GM12878 (cell line): ENCODE measurements at regions not wholly inside any gene's neighbourhood (a gene's known extent, or its start where the extent isn't known, plus 50 kb on each side); places are given as distances from the start of the nearest gene placed in this dataset.

Experiments used
- CHD2 ChIP-seq: IDR thresholded peaks from 2 replicates; pipeline ENCODE4 v1.6.1; 2011; ENCODE audit warnings: low read depth, low read length, improper control_type of control experiment, borderline replicate concordance
- CREB1 ChIP-seq: IDR thresholded peaks from 2 replicates; pipeline ENCODE4 v1.6.1; 2012; ENCODE audit warnings: low read depth, mild to moderate bottlenecking, inconsistent platforms
- POLR2AphosphoS5 ChIP-seq: IDR thresholded peaks from 2 replicates; pipeline ENCODE4 v1.6.1; 2011; ENCODE audit warnings: mild to moderate bottlenecking, low read length, inconsistent platforms
- RAD21 ChIP-seq: IDR thresholded peaks from 2 replicates; pipeline ENCODE4 v1.6.1; 2011; ENCODE audit warnings: mild to moderate bottlenecking, low read depth, low read length, moderate library complexity; ENCODE audit not compliant: insufficient read depth
- ZNF217 ChIP-seq: fragments of 450-650 bp; IDR thresholded peaks from 2 replicates; pipeline ENCODE4 v1.6.1; 2017; ENCODE audit warnings: antibody characterized with exemption, mild to moderate bottlenecking
- TF ChIP-seq, protein P1 (sequence below), 3 experiments: IDR thresholded peaks in 2 of 3; conservative IDR thresholded peaks in 1 of 3; 2 replicates each; pipeline ENCODE4 v1.5.1; 2011; ENCODE audit warnings: low read depth in 3 of 3, low read length in 3 of 3, mild to moderate bottlenecking in 3 of 3, control low read depth in 2 of 3, moderate library complexity in 2 of 3, inconsistent platforms in 1 of 3, mixed read lengths in 1 of 3; ENCODE audit not compliant: control insufficient read depth in 2 of 3, insufficient read depth in 1 of 3; ENCODE audit errors: extremely low read depth in 1 of 3
- TF ChIP-seq, protein P2 (sequence below): IDR thresholded peaks from 2 replicates; pipeline ENCODE4 v1.6.1; 2012; ENCODE audit warnings: mild to moderate bottlenecking, low read depth, low read length

GRCh38 chr5:57853929-57854697 lies 371.5 kb upstream of the ACTBL2 start:
- TF ChIP-seq RAD21 (no peak), CREB1 (no peak), CHD2 (no peak), ZNF217 (no peak), POLR2AphosphoS5 (no peak)
- TF ChIP-seq, protein P1, sequence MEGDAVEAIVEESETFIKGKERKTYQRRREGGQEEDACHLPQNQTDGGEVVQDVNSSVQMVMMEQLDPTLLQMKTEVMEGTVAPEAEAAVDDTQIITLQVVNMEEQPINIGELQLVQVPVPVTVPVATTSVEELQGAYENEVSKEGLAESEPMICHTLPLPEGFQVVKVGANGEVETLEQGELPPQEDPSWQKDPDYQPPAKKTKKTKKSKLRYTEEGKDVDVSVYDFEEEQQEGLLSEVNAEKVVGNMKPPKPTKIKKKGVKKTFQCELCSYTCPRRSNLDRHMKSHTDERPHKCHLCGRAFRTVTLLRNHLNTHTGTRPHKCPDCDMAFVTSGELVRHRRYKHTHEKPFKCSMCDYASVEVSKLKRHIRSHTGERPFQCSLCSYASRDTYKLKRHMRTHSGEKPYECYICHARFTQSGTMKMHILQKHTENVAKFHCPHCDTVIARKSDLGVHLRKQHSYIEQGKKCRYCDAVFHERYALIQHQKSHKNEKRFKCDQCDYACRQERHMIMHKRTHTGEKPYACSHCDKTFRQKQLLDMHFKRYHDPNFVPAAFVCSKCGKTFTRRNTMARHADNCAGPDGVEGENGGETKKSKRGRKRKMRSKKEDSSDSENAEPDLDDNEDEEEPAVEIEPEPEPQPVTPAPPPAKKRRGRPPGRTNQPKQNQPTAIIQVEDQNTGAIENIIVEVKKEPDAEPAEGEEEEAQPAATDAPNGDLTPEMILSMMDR (IDR thresholded peaks at IDR 0.05 in 2 of 3, conservative IDR thresholded peaks at IDR 0.05 in 1 of 3; ENCODE audit: control insufficient read depth in 2 of 3, extremely low read depth in 1 of 3, insufficient read depth in 1 of 3, low read depth in 3 of 3, low read length in 3 of 3) = no peak
- TF ChIP-seq, protein P2, sequence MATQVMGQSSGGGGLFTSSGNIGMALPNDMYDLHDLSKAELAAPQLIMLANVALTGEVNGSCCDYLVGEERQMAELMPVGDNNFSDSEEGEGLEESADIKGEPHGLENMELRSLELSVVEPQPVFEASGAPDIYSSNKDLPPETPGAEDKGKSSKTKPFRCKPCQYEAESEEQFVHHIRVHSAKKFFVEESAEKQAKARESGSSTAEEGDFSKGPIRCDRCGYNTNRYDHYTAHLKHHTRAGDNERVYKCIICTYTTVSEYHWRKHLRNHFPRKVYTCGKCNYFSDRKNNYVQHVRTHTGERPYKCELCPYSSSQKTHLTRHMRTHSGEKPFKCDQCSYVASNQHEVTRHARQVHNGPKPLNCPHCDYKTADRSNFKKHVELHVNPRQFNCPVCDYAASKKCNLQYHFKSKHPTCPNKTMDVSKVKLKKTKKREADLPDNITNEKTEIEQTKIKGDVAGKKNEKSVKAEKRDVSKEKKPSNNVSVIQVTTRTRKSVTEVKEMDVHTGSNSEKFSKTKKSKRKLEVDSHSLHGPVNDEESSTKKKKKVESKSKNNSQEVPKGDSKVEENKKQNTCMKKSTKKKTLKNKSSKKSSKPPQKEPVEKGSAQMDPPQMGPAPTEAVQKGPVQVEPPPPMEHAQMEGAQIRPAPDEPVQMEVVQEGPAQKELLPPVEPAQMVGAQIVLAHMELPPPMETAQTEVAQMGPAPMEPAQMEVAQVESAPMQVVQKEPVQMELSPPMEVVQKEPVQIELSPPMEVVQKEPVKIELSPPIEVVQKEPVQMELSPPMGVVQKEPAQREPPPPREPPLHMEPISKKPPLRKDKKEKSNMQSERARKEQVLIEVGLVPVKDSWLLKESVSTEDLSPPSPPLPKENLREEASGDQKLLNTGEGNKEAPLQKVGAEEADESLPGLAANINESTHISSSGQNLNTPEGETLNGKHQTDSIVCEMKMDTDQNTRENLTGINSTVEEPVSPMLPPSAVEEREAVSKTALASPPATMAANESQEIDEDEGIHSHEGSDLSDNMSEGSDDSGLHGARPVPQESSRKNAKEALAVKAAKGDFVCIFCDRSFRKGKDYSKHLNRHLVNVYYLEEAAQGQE = no peak
